ENCODE measurements at regions not wholly inside any gene's neighbourhood (a gene's known extent, or its start where the extent isn't known, plus 50 kb on each side); places are given as distances from the start of the nearest gene placed in this dataset.

DNA sequence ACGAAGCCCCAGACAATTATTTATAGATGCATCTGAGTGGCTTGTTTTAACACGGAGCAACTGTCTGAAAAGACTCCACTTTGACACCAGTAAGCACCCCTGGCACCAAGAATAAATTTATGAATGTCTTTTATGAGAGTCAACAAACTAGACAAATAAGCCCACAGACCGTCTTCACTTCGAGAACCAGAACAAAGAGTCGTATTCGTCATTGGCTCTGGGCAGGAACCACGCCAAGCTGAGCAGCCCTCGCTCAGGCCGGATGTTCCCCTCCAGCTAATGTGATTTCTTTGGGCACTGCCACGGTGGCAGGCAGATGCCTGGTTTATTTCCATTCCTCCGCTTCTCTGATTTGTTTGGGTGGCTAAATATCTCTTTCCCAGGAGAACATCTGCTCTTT, 91.9 kb upstream of the STC2 start:
- DNase-seq: no peak
- intact Hi-C loops (cut with DNase I): no loop called here
- no peaks in the 10 kb centered on the region for H3K9me3 ChIP-seq
- H3K27me3 ChIP-seq: no peaks in the 10 kb centered on the region
- TF ChIP-seq, protein P1, sequence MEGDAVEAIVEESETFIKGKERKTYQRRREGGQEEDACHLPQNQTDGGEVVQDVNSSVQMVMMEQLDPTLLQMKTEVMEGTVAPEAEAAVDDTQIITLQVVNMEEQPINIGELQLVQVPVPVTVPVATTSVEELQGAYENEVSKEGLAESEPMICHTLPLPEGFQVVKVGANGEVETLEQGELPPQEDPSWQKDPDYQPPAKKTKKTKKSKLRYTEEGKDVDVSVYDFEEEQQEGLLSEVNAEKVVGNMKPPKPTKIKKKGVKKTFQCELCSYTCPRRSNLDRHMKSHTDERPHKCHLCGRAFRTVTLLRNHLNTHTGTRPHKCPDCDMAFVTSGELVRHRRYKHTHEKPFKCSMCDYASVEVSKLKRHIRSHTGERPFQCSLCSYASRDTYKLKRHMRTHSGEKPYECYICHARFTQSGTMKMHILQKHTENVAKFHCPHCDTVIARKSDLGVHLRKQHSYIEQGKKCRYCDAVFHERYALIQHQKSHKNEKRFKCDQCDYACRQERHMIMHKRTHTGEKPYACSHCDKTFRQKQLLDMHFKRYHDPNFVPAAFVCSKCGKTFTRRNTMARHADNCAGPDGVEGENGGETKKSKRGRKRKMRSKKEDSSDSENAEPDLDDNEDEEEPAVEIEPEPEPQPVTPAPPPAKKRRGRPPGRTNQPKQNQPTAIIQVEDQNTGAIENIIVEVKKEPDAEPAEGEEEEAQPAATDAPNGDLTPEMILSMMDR (IDR thresholded peaks at IDR 0.05): no peak
- no peak overlapping the region for H3K4me3 ChIP-seq
- no peaks in the 10 kb centered on the region for H3K4me1 ChIP-seq
- H3K36me3 ChIP-seq: no peaks in the 10 kb centered on the region
- H3K9ac ChIP-seq (ENCODE audit: low read depth in 2 of 2, low read length in 2 of 2): no peak overlapping the region
- no peak overlapping the region for H3K27ac ChIP-seq

DNA sequence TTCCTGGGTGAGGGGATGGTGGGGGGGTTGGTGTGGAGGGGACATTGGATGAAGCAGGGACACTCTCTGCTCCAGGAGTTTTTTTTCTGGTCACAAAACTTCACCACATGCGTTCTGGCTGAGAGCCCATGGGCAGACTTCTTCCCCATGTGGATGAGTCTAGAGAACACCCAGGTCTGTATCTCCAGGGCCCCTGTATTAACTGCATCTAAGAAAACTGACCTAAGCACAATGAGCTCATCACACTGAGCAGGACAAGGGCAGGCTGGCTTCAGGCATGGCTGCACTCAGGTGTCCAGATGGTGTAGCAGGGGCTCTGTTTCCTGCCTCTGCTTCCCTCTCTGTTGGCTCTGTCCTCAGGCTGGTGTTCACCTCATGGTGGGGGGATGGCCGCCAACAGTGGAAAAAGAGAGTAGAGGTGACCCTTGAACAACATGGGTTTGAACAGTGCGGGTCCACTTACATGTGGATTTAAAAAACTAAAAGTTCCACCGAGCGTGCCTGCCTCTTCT, 85.3 kb upstream of the STC2 start:
- no peaks in the 10 kb centered on the region for H3K4me1 ChIP-seq
- no peaks in the 10 kb centered on the region for H3K27me3 ChIP-seq
- no peak for DNase-seq
- no peak overlapping the region for H3K27ac ChIP-seq
- H3K9ac ChIP-seq (ENCODE audit: low read depth in 2 of 2, low read length in 2 of 2): no peak overlapping the region
- intact Hi-C loops (cut with DNase I): no loop called here
- no peak overlapping the region for H3K4me3 ChIP-seq
- H3K9me3 ChIP-seq: no peaks in the 10 kb centered on the region
- H3K36me3 ChIP-seq: no peaks in the 10 kb centered on the region
- TF ChIP-seq, protein P1 (IDR thresholded peaks at IDR 0.05): no peak

- intact Hi-C loops (cut with DNase I): no loop called here
- Histone ChIP-seq H3K27ac (no peak overlapping the region), H3K4me3 (no peak overlapping the region), H3K27me3 (no peaks in the 10 kb centered on the region), H3K9ac (ENCODE audit: low read depth in 2 of 2, low read length in 2 of 2) (no peak overlapping the region), H3K4me1 (no peaks in the 10 kb centered on the region), H3K9me3 (no peaks in the 10 kb centered on the region), H3K36me3 (no peaks in the 10 kb centered on the region)
- TF ChIP-seq, protein P1 (IDR thresholded peaks at IDR 0.05): no peak
- DNase-seq: no peak
Measured at GRCh38 chr5:173412566-173412965, 84.4 kb upstream of the STC2 start.

DNA sequence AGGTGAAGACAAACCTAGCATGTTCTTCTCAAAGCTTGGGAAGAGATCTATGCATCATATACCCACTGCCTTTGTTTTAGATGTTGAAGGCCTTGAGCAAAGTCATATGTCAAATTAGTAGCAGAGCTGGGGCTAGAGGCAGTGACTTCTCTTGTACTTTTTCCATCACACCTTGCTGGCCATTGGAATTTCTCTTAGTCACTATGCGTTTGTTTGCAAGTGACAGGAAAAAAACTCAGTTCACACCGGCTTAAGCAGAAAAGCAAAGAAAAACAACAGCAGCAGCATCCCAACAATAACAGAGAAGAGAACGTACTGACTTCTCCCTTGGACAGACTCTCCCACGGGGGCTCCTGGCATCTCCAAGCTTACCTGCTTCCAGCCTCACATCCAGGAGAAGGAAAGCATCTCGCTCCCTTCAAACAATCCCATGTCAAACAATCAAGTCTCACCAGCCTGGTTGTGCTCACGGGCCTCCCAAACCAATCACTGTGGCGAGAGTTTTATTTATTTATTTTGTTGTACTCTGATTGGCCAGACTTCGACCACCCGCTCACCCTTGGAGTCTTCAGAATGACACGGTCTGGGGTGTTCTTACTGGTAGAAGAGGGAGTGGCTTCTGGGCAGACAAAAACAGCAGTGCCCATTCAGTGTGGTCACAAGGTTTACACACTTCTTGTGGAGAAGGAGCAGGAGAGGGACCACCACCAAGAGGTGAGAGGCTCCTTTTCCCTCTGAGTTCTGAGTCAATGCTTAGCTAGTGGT, 83.8 kb upstream of the STC2 start:
- H3K4me1 ChIP-seq: no peaks in the 10 kb centered on the region
- intact Hi-C loops (cut with DNase I): no loop called here
- H3K36me3 ChIP-seq: no peaks in the 10 kb centered on the region
- H3K9me3 ChIP-seq: no peaks in the 10 kb centered on the region
- no peaks in the 10 kb centered on the region for H3K27me3 ChIP-seq
- H3K4me3 ChIP-seq: no peak overlapping the region
- TF ChIP-seq, protein P1 (IDR thresholded peaks at IDR 0.05): no peak
- H3K27ac ChIP-seq: no peak overlapping the region
- H3K9ac ChIP-seq (ENCODE audit: low read depth in 2 of 2, low read length in 2 of 2): no peak overlapping the region
- no peak for DNase-seq

- Histone ChIP-seq H3K27ac (no peak overlapping the region), H3K4me3 (no peak overlapping the region), H3K9ac (ENCODE audit: low read depth in 2 of 2, low read length in 2 of 2) (no peak overlapping the region), H3K9me3 (no peaks in the 10 kb centered on the region), H3K4me1 (no peaks in the 10 kb centered on the region), H3K36me3 (no peaks in the 10 kb centered on the region), H3K27me3 (no peaks in the 10 kb centered on the region)
- no peak for DNase-seq
- intact Hi-C loops (cut with DNase I): no loop called here
- TF ChIP-seq, protein P1 (IDR thresholded peaks at IDR 0.05): no peak
Measured at GRCh38 chr5:173410459-173411233, 82.4 kb upstream of the STC2 start.

All from colonic mucosa (tissue), 4 donors.